Naive thymus-derived CD8-positive, alpha-beta T cell (primary cell): ENCODE measurements at regions not wholly inside any gene's neighbourhood (a gene's known extent, or its start where the extent isn't known, plus 50 kb on each side); places are given as distances from the start of the nearest gene placed in this dataset.

Experiments
- ATAC-seq, 2 donors: fragments of 150-1000 bp; cut with Tn5 transposase in 1 of 2; sonication (Bioruptor Pico), chemical (Tn5 transposase) in 1 of 2; 1 replicate in 1 of 2; 2 replicates in 1 of 2; pipeline ENCODE4 v1.10.0; 2021; ENCODE audit warnings: mild to moderate bottlenecking in 2 of 2, moderate library complexity in 2 of 2
- POLR2A ChIA-PET: fragments of 350-600 bp; sonication (Branson Sonifier 250); formaldehyde crosslinking; loops from one replicate; lab custom pipeline; 2021; ENCODE audit warnings: antibody characterized with exemption; lab: Charles Lee
- DNase-seq, 10 donors: peaks; one replicate each; pipeline versions ENCODE4 v3.0.0 to v3.0.0-alpha.2; 2020 to 2022
- H3K27ac Mint-ChIP-seq, 10 donors: one replicate each; pipeline ENCODE4 v1.8.0; 2020 to 2022; ENCODE audit warnings: mild to moderate bottlenecking in 10 of 10, mixed read lengths in 10 of 10, moderate library complexity in 4 of 10, inconsistent platforms in 1 of 10
- H3K27me3 Mint-ChIP-seq, 5 donors: one replicate each; pipeline ENCODE4 v1.8.0; 2021 to 2022; ENCODE audit warnings: mixed read lengths in 5 of 5
- H3K36me3 Mint-ChIP-seq, 3 donors: one replicate each; pipeline ENCODE4 v1.8.0; 2020 to 2022; ENCODE audit warnings: mixed read lengths in 3 of 3, mild to moderate bottlenecking in 2 of 3, inconsistent platforms in 1 of 3
- H3K4me1 Mint-ChIP-seq, 4 donors: one replicate each; pipeline ENCODE4 v1.8.0; 2021 to 2022; ENCODE audit warnings: mixed read lengths in 4 of 4
- H3K4me3 Mint-ChIP-seq, 10 donors: one replicate each; pipeline ENCODE4 v1.8.0; 2020 to 2022; ENCODE audit warnings: mild to moderate bottlenecking in 10 of 10, mixed read lengths in 10 of 10, moderate library complexity in 6 of 10, inconsistent platforms in 1 of 10
- H3K9me3 Mint-ChIP-seq, 9 donors: one replicate each; pipeline ENCODE4 v1.8.0; 2020 to 2022; ENCODE audit warnings: mixed read lengths in 9 of 9, mild to moderate bottlenecking in 3 of 9, inconsistent platforms in 1 of 9, moderate library complexity in 1 of 9

- no peaks in the 10 kb centered on the region for H3K9me3 Mint-ChIP-seq
- DNase-seq, result no peak
- no peak for ATAC-seq
- POLR2A ChIA-PET, result interaction anchor here (0.7 to 1.0 kb wide), 3 partner anchors 13 to 148 kb away, joined by 3 to 5 read pairs (median 3); no protein-coding TSS in a partner anchor
- H3K27ac Mint-ChIP-seq, result no peak overlapping the region
- H3K36me3 Mint-ChIP-seq, result no peaks in the 10 kb centered on the region
- H3K4me3 Mint-ChIP-seq, result no peak overlapping the region
- H3K4me1 Mint-ChIP-seq, result peaks cover 8 to 14% (median 11%) of the 10 kb centered on the region in 4 donors
- no peaks in the 10 kb centered on the region for H3K27me3 Mint-ChIP-seq
Observed at GRCh38 chr1:226816576-226816975, 53.8 kb upstream of the PSEN2 start.

DNA sequence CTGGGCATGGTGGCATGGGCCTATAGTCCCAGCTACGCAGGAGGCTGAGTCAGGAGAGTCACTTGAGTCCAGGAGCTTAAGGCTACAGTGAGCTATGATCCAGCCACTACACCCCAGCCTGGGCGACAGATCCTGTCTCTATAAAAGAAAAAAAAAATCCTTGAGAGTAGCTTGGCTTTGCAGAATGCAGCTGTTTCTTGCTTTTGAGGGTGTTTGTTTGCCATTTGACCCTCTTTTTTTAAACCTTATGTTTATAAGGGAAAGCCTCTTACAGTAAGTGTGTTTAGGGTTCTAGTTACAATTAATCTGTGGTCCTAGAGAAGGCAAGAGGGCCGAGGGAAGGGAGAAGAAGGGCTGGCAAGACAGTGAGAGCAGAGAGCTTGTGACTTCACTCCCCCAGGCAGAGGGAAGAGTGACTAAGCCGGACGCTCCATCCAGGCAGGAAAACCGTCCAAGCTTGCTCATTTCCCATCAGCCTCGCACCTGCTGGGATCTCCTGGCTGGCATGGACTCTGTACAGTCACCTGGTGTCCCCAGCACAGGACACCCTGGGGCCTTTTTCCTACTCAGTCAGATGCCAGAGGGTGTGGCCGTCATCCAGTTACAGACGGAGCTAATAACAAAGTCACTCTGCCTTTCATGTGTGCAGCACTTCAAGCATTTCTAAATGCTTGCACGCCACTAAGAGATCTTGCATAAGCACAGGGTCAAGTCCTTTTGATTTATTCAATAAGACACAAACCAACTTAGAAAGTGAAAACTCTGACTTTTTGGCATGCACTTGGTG lies 55.5 kb upstream of the PSEN2 start:
- DNase-seq (no peak), ATAC-seq (no peak)
- H3K4me1 Mint-ChIP-seq, result peaks cover 8 to 14% (median 12%) of the 10 kb centered on the region in 4 donors
- H3K9me3 Mint-ChIP-seq, result no peaks in the 10 kb centered on the region
- no peaks in the 10 kb centered on the region for H3K27me3 Mint-ChIP-seq
- H3K4me3 Mint-ChIP-seq, result no peak overlapping the region
- no peak overlapping the region for H3K27ac Mint-ChIP-seq
- POLR2A ChIA-PET, result interaction anchor here (0.6 to 1.7 kb wide), 3 partner anchors 15 to 200 kb away, joined by 3 to 5 read pairs (median 4); no protein-coding TSS in a partner anchor
- H3K36me3 Mint-ChIP-seq, result no peaks in the 10 kb centered on the region

- Mint-ChIP-seq H3K27ac (no peak overlapping the region), H3K36me3 (no peaks in the 10 kb centered on the region), H3K27me3 (no peaks in the 10 kb centered on the region), H3K4me3 (no peak overlapping the region), H3K9me3 (no peaks in the 10 kb centered on the region), H3K4me1 (peaks cover 8 to 14% (median 12%) of the 10 kb centered on the region in 4 donors)
- DNase-seq (no peak), ATAC-seq (no peak)
- POLR2A ChIA-PET, result interaction anchor here (0.6 to 1.7 kb wide), 5 partner anchors 14 to 508 kb away, joined by 3 to 5 read pairs (median 3); no protein-coding TSS in a partner anchor
Observed at GRCh38 chr1:226813671-226814591, 56.5 kb upstream of the PSEN2 start.

GRCh38 chr1:226810681-226811080 lies 59.7 kb upstream of the PSEN2 start:
- no peak overlapping the region for H3K4me3 Mint-ChIP-seq
- POLR2A ChIA-PET, result interaction anchor here (1.0 to 1.4 kb wide), 2 partner anchors 14 to 43 kb away, joined by 3 read pairs; no protein-coding TSS in a partner anchor
- peak overlapping the region in 3 of 10 donors; percentile 16 to 64 (median 25) for H3K27ac Mint-ChIP-seq
- H3K36me3 Mint-ChIP-seq, result no peaks in the 10 kb centered on the region
- peaks cover 8 to 23% (median 17%) of the 10 kb centered on the region in 4 donors for H3K4me1 Mint-ChIP-seq
- no peaks in the 10 kb centered on the region for H3K9me3 Mint-ChIP-seq
- DNase-seq, result no peak
- no peaks in the 10 kb centered on the region for H3K27me3 Mint-ChIP-seq
- no peak for ATAC-seq

DNA sequence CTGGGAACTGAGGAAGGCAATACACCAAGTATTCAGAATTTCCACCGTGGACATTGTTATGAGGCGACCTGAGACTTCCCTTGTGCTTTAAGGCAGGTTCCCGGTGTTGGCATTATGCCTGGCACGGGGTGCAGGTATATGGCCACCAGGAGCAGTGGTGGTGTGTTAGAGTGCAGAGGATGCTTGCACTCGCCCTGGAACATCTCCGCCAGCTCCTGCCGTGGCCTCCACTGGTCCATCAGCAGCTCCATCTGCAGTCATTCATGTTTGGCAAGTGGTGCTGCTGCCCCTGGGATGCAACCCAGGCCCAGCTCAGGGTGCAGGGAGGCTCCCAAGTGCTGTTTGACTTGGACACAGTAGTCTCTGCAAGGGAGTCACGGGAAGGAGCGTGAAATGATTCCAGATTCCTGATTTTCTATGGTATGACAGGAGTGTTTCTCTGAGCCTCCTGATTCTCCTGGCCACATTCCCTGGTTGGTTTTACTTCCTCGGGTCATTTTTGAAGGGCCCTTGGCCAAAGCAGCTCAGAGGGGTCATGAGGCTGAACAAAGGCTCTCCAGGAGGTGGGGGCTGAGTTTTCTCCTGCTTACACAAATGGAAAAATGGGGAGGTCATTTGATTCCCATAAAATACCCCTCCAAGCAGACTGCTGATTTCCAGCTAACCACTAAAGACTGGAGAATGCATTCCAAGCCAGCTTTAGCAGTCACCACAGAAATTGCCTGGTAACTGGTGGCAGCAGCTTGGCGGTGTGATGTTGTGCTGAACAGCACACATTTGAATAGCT lies 60.4 kb upstream of the PSEN2 start:
- peaks cover 2 to 20% (median 13%) of the 10 kb centered on the region in 4 donors for H3K4me1 Mint-ChIP-seq
- POLR2A ChIA-PET, result interaction anchor here (0.6 to 1.4 kb wide), 3 partner anchors 8 to 42 kb away, joined by 3 to 5 read pairs (median 3); no protein-coding TSS in a partner anchor
- DNase-seq, result no peak
- no peaks in the 10 kb centered on the region for H3K9me3 Mint-ChIP-seq
- H3K27ac Mint-ChIP-seq, result peak overlapping the region in 1 of 10 donors; percentile 7
- H3K36me3 Mint-ChIP-seq, result no peaks in the 10 kb centered on the region
- ATAC-seq, result no peak
- no peaks in the 10 kb centered on the region for H3K27me3 Mint-ChIP-seq
- no peak overlapping the region for H3K4me3 Mint-ChIP-seq

DNA sequence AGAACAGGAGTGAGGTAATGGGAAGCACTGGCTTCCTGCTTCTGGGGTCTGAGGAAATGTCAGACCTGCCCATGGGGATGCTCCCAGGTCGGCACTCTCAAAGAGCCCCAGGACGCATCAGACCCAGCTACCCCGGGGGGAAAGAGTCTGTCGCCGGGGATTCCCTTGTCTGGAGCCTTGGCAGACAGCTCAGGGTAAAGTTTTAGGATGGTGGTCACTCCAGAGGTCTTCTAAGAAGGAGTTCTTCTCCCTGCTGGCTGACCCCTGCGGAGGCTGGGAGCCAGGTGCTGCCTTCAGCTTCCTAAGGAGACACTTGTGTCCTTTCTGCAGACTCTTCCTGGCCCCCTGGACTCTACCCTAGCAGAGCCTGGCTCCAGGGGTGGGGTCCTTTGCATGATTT lies 61.9 kb upstream of the PSEN2 start:
- no peak overlapping the region for H3K27ac Mint-ChIP-seq
- H3K27me3 Mint-ChIP-seq, result no peaks in the 10 kb centered on the region
- no peaks in the 10 kb centered on the region for H3K36me3 Mint-ChIP-seq
- H3K4me1 Mint-ChIP-seq, result peaks cover 0 to 21% (median 12%) of the 10 kb centered on the region in 4 donors
- H3K9me3 Mint-ChIP-seq, result no peaks in the 10 kb centered on the region
- no peak for ATAC-seq
- DNase-seq, result no peak
- no peak overlapping the region for H3K4me3 Mint-ChIP-seq
- POLR2A ChIA-PET, result interaction anchor here (0.8 kb wide), 1 partner anchor 34 kb away, joined by 3 read pairs; no protein-coding TSS in a partner anchor

GRCh38 chr1:226806988-226807387 lies 63.4 kb upstream of the PSEN2 start:
- POLR2A ChIA-PET, result interaction anchor here (0.7 kb wide), 1 partner anchor 67 kb away, joined by 3 read pairs; no protein-coding TSS in a partner anchor
- H3K27ac Mint-ChIP-seq, result no peak overlapping the region

DNA sequence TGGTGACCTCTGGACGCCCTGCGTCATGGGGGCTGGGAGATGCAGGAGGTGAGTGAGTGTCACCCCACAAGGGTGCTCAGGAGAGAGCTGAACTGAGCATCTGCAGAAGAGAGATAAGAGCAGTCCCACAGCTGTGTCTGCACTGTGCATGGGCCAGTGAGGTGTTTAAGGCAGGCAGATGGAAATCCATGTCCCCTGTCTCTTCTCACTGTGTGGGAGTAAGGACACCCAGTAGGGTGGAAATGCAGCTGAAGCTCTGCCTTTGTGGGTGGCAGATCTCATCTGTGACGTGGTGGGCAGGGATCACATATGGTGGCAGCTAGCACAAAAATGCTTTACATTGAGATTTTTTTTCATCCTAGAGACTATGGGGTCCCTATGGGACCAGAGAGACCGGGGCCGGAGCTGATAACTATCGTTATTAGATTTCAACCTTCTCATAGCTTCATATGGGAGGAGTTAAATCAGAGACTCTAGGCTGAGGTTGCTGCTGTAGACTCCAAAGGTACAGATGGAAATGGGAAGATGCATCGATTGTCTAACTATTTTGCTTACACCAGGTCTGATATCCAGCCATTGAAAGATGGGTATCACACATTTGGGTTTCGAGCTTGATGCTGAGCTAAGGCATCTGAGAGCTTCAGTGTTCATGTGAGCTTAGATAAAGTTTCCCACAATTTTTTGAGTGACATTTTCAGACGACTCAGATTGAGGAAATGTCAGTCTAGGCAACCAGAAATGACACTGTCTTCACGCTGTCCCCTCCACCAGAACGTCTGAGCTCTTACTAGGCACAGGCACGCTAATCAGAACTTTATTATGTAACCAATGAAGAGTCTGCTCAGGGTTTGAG lies 65.3 kb upstream of the PSEN2 start:
- H3K4me1 Mint-ChIP-seq, result peaks cover 7 to 35% (median 17%) of the 10 kb centered on the region in 4 donors
- DNase-seq (no peak), ATAC-seq (no peak)
- no peaks in the 10 kb centered on the region for H3K36me3 Mint-ChIP-seq
- no peaks in the 10 kb centered on the region for H3K9me3 Mint-ChIP-seq
- H3K4me3 Mint-ChIP-seq, result no peak overlapping the region
- peak overlapping the region in 1 of 10 donors; percentile 56 for H3K27ac Mint-ChIP-seq
- no peaks in the 10 kb centered on the region for H3K27me3 Mint-ChIP-seq
- POLR2A ChIA-PET, result no interaction called here

More at GRCh38 chr1:226806988-226807387, 63.4 kb upstream of the PSEN2 start:
- no peak overlapping the region for H3K4me3 Mint-ChIP-seq
- no peak for DNase-seq
- H3K4me1 Mint-ChIP-seq, result peaks cover 0 to 21% (median 11%) of the 10 kb centered on the region in 4 donors
- H3K9me3 Mint-ChIP-seq, result no peaks in the 10 kb centered on the region
- no peaks in the 10 kb centered on the region for H3K36me3 Mint-ChIP-seq
- H3K27me3 Mint-ChIP-seq, result no peaks in the 10 kb centered on the region
- no peak for ATAC-seq

DNA sequence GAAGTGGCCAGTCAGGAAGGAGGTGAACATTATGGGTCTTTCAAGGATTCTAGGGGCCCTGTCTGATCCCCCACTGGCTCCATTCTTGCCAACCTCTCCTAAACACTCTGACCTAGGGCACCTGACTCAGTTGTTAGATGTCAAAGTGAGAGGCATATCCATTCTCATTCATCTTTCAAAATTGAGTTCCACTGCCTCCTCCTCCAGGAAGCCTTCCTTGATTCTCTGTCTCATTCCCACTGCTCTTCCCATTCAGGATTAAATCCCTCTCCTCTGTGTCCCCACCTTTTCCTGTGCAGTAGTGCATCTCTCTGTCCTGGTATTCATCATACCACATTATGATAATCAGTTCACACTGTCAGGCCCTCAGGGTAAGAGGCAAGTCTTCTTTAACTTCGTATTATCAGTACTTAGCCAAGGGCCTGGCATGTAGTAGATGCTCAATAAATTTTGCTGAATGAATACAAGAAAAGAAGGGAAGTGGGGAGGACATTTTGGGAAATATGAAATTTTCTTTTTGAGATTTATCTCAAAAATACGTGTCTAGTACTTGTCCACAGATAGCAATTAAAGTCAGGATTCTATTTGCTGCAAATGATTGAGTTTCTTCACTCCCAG lies 61.8 kb upstream of the ITPKB start:
- Mint-ChIP-seq H3K4me3 (peak overlapping the region in 1 of 10 donors; percentile 10), H3K27me3 (no peaks in the 10 kb centered on the region), H3K36me3 (no peaks in the 10 kb centered on the region), H3K27ac (peak overlapping the region in 9 of 10 donors; percentile 22 to 87 (median 80)), H3K4me1 (peaks cover 24 to 50% (median 36%) of the 10 kb centered on the region in 4 donors), H3K9me3 (no peaks in the 10 kb centered on the region)
- POLR2A ChIA-PET, result interaction anchor here (1.2 to 2.5 kb wide), 3 partner anchors 14 to 166 kb away, joined by 3 to 9 read pairs (median 5); partner anchors contain the start of gene ITPKB
- no peak for DNase-seq
- no peak for ATAC-seq

DNA sequence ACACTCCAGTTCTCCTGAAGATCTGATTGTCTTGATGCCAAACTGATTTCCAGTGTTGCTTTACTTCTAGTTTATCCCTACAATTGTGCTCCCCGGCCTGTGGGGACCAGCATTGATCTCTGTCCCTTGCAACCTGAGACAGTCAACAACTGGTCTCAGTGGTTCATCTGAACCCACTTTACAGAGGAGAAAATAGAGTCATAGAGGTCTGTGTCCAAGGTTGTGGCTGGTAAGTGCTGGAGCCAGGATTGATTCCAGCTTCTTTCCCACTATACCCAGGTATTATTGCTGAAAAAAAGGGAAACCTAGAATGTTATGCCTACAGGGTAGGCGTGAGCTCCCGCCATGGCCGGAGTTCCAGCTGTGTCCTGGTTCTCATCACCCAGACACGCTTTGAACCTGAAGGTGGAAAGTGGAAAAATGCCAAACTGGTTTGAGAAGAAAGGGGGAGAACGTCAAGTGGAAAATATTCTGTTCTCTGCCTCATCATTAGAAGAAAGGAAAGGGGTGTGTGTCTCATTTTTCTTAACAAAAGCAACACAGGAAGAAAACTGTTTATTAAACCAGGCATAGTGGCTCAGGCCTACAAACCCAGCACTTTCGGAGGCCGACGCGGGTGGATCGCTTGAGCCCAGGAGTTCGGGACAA lies 60.7 kb upstream of the ITPKB start:
- DNase-seq, result peak in 4 of 10 donors; percentile 10 to 27 (median 19)
- ATAC-seq, result peak in 1 of 2 donors; percentile 13
- POLR2A ChIA-PET, result interaction anchor here (0.6 to 2.5 kb wide), 10 partner anchors 15 to 169 kb away, joined by 3 to 10 read pairs (median 4); partner anchors contain the start of gene ITPKB
- H3K9me3 Mint-ChIP-seq, result no peaks in the 10 kb centered on the region
- no peaks in the 10 kb centered on the region for H3K27me3 Mint-ChIP-seq
- H3K4me3 Mint-ChIP-seq, result peak overlapping the region in 9 of 10 donors; percentile 43 to 83 (median 65)
- peaks cover 25 to 43% (median 35%) of the 10 kb centered on the region in 4 donors for H3K4me1 Mint-ChIP-seq
- peak overlapping the region; percentile 97 to 100 (median 99) for H3K27ac Mint-ChIP-seq
- H3K36me3 Mint-ChIP-seq, result no peaks in the 10 kb centered on the region
